Lung (tissue), 11 donors: ENCODE measurements at regions not wholly inside any gene's neighbourhood (a gene's known extent, or its start where the extent isn't known, plus 50 kb on each side); places are given as distances from the start of the nearest gene placed in this dataset.

Experiments used
- ATAC-seq: fragments of 200-7000 bp; cut with Tn5 transposase; one replicate; pipeline ENCODE4 v1.9.1; 2020; ENCODE audit warnings: moderate number of reproducible peaks; ENCODE audit not compliant: insufficient read depth, low FRiP score
- DNase-seq, 3 donors: peaks; one replicate each; pipeline ENCODE4 v3.0.0-alpha.2; 2013 to 2017
- H3K27ac ChIP-seq, 2 donors: one replicate each; pipeline ENCODE4 v1.5.1; 2013; ENCODE audit warnings: mild to moderate bottlenecking in 2 of 2, moderate library complexity in 2 of 2, control low read depth in 1 of 2, inconsistent platforms in 1 of 2, low read depth in 1 of 2, low read length in 1 of 2
- H3K27me3 ChIP-seq, 3 donors: one replicate each; pipeline ENCODE4 v1.5.1; 2013; ENCODE audit warnings: low read length in 2 of 3; ENCODE audit not compliant: control insufficient read depth in 3 of 3, insufficient read depth in 3 of 3
- H3K36me3 ChIP-seq, 4 donors: one replicate each; pipeline ENCODE4 v1.5.1; 2013; ENCODE audit warnings: low read length in 4 of 4, mild to moderate bottlenecking in 1 of 4, moderate library complexity in 1 of 4; ENCODE audit not compliant: control insufficient read depth in 4 of 4, insufficient read depth in 4 of 4
- H3K4me1 ChIP-seq, 5 donors: one replicate each; pipeline ENCODE4 v1.5.1; 2013; ENCODE audit warnings: low read length in 5 of 5, mild to moderate bottlenecking in 2 of 5, moderate library complexity in 1 of 5; ENCODE audit not compliant: control insufficient read depth in 5 of 5, insufficient read depth in 5 of 5
- H3K4me3 ChIP-seq: one replicate; pipeline ENCODE4 v1.5.1; 2013; ENCODE audit warnings: mild to moderate bottlenecking, control low read depth, moderate library complexity
- H3K9ac ChIP-seq, 2 donors: one replicate each; pipeline ENCODE4 v1.5.1; 2013; ENCODE audit warnings: low read length in 2 of 2, control low read depth in 1 of 2; ENCODE audit not compliant: insufficient read depth in 1 of 2
- H3K9me3 ChIP-seq, 4 donors: one replicate each; pipeline ENCODE4 v1.5.1; 2013; ENCODE audit warnings: low read length in 3 of 4, mild to moderate bottlenecking in 1 of 4, moderate library complexity in 1 of 4; ENCODE audit not compliant: control insufficient read depth in 4 of 4, insufficient read depth in 3 of 4
- WGBS, 2 donors: extraction: QIAGEN DNeasy Blood & Tissue Kit; methylation state at CpG; one replicate each; pipeline ENCODE4 v1.1.7; 2013; 5-methylcytosine and 5-hydroxymethylcytosine counted together
- TF ChIP-seq, protein P1 (sequence below): IDR thresholded peaks from 2 replicates; pipeline ENCODE4 v1.5.1; 2012; ENCODE audit warnings: mild to moderate bottlenecking; ENCODE audit errors: control extremely low read depth, extremely low read depth
- donor health status: control.
- donor health status: control.
- donor health status: Bipolar disorder and iron deficiency.
- donor health status: healthy.
- donor health status: DM: yes; HTN: yes; CAD: no.

DNA sequence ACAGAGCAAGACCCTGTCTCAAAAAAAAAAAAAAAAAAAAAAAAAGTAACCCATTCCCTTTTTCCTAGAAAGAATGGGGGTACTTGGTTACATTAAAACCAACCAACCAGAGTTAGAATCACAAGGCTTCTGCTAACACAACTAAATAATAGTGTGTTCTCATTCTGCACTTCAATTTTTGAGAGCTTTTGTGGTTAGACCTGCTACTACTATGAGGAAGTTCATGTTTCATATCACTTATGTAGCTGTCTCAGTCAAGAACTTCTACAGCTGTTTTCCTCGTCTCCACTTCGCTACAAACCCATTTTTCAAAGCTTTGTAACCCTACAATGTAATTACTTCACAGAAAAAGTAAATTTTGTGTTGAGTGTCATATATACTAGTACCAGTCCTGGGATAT lies 58.3 kb downstream of the PDHA2 start:
- Histone ChIP-seq H3K4me3 (no peak overlapping the region), H3K9me3 (no peaks in the 10 kb centered on the region), H3K27me3 (no peaks in the 10 kb centered on the region), H3K4me1 (no peaks in the 10 kb centered on the region), H3K36me3 (no peaks in the 10 kb centered on the region), H3K9ac (no peak overlapping the region), H3K27ac (no peak overlapping the region)
- 33 to 43% methylated on average over 2 of the region's 2 CpGs for WGBS, 2 donors
- DNase-seq = no peak
- TF ChIP-seq, protein P1, sequence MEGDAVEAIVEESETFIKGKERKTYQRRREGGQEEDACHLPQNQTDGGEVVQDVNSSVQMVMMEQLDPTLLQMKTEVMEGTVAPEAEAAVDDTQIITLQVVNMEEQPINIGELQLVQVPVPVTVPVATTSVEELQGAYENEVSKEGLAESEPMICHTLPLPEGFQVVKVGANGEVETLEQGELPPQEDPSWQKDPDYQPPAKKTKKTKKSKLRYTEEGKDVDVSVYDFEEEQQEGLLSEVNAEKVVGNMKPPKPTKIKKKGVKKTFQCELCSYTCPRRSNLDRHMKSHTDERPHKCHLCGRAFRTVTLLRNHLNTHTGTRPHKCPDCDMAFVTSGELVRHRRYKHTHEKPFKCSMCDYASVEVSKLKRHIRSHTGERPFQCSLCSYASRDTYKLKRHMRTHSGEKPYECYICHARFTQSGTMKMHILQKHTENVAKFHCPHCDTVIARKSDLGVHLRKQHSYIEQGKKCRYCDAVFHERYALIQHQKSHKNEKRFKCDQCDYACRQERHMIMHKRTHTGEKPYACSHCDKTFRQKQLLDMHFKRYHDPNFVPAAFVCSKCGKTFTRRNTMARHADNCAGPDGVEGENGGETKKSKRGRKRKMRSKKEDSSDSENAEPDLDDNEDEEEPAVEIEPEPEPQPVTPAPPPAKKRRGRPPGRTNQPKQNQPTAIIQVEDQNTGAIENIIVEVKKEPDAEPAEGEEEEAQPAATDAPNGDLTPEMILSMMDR = no peak
- no peak for ATAC-seq

DNA sequence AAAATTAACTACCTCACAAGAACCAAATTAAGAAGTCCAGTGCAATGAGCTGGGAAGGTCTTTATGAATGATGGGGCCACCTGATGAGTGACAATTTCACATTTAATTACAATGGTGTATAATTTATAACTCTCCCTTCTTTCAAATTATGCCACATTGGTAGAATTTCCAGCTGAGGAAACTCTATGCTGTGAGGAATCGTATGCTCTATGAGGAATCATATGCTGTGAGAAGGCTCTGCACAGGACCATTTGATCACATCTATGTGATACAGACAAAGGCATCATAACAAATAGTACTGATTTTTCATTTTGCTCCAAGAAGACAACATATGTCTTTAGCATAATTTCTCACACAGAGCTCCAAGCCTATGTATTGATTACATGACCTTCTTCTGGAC lies 69.3 kb downstream of the PDHA2 start:
- H3K27ac ChIP-seq = no peak overlapping the region
- H3K4me3 ChIP-seq = no peak overlapping the region
- H3K36me3 ChIP-seq = no peaks in the 10 kb centered on the region
- no peak overlapping the region for H3K9ac ChIP-seq
- no peaks in the 10 kb centered on the region for H3K27me3 ChIP-seq
- no peak for ATAC-seq
- H3K9me3 ChIP-seq = no peaks in the 10 kb centered on the region
- no peaks in the 10 kb centered on the region for H3K4me1 ChIP-seq
- no peak for DNase-seq
- WGBS, 2 donors = 83 to 84% methylated on average over 1 of the region's 1 CpG
- TF ChIP-seq, protein P1 = no peak

DNA sequence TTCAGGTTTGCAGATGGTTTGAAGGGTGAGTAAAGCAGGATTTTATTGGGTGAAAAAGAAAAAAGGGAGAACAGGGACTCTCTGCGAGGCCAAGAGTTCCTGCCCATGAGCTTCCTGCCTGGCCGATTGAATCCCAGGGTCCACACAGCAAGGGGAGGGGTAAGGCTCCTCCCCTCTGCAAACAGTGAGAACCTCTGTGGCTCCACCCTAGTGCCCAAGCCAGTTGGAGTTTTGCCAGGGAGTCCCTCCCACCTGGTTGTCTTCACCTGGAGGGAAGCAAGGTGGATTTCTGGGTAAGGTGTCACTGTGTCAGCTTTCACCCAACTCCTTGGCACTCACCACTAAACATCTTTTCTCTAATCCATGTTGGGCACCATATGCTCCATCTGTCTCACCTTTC lies 70.9 kb downstream of the PDHA2 start:
- Histone ChIP-seq H3K4me3 (no peak overlapping the region), H3K9me3 (no peaks in the 10 kb centered on the region), H3K27ac (no peak overlapping the region), H3K4me1 (no peaks in the 10 kb centered on the region), H3K36me3 (no peaks in the 10 kb centered on the region), H3K9ac (no peak overlapping the region), H3K27me3 (no peaks in the 10 kb centered on the region)
- ATAC-seq (no peak), DNase-seq (no peak)
- WGBS, 2 donors = 58 to 63% methylated on average over 2 of the region's 2 CpGs
- TF ChIP-seq, protein P1 = no peak

DNA sequence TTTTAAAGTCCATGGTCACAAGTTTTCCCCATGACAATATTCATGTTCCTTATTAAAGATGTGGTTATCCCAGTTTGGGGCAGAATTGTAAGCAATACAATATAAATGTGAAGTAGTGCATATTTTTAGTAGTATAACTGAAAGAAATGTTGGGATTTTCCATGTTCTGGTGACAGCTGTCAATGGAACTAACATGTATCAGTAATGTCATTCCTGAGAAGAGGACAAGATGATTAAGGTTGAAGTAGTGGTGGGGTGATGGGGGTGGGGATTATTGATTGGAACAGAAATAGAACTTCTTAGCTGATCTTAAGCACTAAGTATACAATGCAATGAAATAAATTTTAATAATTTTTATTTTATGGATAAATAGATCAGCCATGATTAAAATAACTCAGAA lies 81.6 kb downstream of the PDHA2 start:
- H3K4me3 ChIP-seq = no peak overlapping the region
- no peak for ATAC-seq

More for the DNA sequence above, 81.6 kb downstream of the PDHA2 start:
- Histone ChIP-seq H3K9me3 (peaks cover 0 to 5% (median 2%) of the 10 kb centered on the region in 4 donors), H3K36me3 (no peaks in the 10 kb centered on the region), H3K27me3 (no peaks in the 10 kb centered on the region), H3K27ac (no peak overlapping the region), H3K9ac (no peak overlapping the region), H3K4me1 (no peaks in the 10 kb centered on the region)
- DNase-seq = no peak
- TF ChIP-seq, protein P1 = no peak
